ENCODE measurements at regions not wholly inside any gene's neighbourhood (a gene's known extent, or its start where the extent isn't known, plus 50 kb on each side); places are given as distances from the start of the nearest gene placed in this dataset.
A peak's percentile ranks its signal among the peaks of the same experiment; 100 is the strongest.

DNA sequence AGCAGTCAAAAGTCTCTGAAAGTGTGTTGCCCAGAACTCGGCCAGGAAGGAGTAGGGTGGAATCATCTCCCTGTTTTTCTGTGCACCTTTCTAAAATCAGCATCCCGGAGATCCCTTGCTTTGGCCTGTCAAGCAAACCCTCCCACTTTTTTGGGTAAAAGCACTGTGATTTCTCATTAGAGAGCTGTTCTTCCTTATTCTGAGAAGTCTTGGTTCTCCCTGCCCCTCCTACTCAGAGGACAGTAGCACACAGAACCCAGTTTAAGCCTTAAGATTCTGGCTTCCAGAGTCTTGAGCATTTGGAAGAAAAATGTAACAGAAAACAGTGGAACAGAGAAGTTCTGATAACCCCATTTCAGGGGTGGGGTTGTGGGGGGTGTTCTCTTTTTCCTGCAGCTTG is 52.6 kb upstream of the KATNAL1 start:
- Histone ChIP-seq H3K36me3 (no peaks in the 10 kb centered on the region), H3K9me3 (no peaks in the 10 kb centered on the region), H3K4me3 (no peak overlapping the region), H3K4me1 (peaks cover 0 to 15% (median 5%) of the 10 kb centered on the region in 4 donors), H3K27ac (replicated peaks in 1 of 4) (no peak overlapping the region), H3K27me3 (no peaks in the 10 kb centered on the region)
- TF ChIP-seq, protein P1, sequence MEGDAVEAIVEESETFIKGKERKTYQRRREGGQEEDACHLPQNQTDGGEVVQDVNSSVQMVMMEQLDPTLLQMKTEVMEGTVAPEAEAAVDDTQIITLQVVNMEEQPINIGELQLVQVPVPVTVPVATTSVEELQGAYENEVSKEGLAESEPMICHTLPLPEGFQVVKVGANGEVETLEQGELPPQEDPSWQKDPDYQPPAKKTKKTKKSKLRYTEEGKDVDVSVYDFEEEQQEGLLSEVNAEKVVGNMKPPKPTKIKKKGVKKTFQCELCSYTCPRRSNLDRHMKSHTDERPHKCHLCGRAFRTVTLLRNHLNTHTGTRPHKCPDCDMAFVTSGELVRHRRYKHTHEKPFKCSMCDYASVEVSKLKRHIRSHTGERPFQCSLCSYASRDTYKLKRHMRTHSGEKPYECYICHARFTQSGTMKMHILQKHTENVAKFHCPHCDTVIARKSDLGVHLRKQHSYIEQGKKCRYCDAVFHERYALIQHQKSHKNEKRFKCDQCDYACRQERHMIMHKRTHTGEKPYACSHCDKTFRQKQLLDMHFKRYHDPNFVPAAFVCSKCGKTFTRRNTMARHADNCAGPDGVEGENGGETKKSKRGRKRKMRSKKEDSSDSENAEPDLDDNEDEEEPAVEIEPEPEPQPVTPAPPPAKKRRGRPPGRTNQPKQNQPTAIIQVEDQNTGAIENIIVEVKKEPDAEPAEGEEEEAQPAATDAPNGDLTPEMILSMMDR (IDR thresholded peaks at IDR 0.05): no peak
- TF ChIP-seq POLR2AphosphoS5 (IDR thresholded peaks at IDR 0.05) (no peak), POLR2A (IDR thresholded peaks at IDR 0.05; ENCODE audit: low read depth) (no peak), EP300 (IDR thresholded peaks at IDR 0.05) (no peak)
- intact Hi-C loops (cut with DNase I): no loop called here
- 98% methylated on average over 2 of the region's 2 CpGs for WGBS
- no peak for DNase-seq (ENCODE audit: extremely low spot score)

DNA sequence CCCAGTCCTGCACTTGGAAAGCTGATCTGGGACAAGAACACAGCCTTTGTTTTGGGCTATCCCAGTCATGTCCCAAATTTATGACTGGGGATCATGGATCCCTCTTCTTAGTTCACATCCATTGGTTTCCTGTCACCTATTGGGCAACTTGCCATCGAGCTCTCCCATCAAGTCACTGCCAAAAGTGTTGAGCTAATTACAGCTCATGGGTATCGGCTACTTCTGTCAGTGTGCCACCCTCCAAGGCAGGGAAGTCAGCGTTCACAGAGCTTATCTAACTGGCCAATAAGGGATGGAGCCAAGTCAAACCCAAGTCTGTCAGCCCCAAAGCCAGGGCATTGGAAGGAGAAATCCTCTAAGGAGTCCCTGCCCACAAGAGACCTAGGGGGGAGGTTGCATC is 53.2 kb upstream of the KATNAL1 start:
- 88% methylated on average over 3 of the region's 3 CpGs for WGBS
- DNase-seq (ENCODE audit: extremely low spot score): no peak
- no peaks in the 10 kb centered on the region for H3K9me3 ChIP-seq
- H3K4me1 ChIP-seq: peaks cover 0 to 11% (median 2%) of the 10 kb centered on the region in 4 donors
- H3K27me3 ChIP-seq: no peaks in the 10 kb centered on the region
- no peak overlapping the region for H3K27ac ChIP-seq (replicated peaks in 1 of 4)
- TF ChIP-seq POLR2AphosphoS5 (IDR thresholded peaks at IDR 0.05): no peak
- no peak for TF ChIP-seq POLR2A (IDR thresholded peaks at IDR 0.05; ENCODE audit: low read depth)
- TF ChIP-seq, protein P1 (IDR thresholded peaks at IDR 0.05): no peak
- no peak for TF ChIP-seq EP300 (IDR thresholded peaks at IDR 0.05)
- H3K36me3 ChIP-seq: no peaks in the 10 kb centered on the region
- H3K4me3 ChIP-seq: no peak overlapping the region
- intact Hi-C loops (cut with DNase I): no loop called here

DNA sequence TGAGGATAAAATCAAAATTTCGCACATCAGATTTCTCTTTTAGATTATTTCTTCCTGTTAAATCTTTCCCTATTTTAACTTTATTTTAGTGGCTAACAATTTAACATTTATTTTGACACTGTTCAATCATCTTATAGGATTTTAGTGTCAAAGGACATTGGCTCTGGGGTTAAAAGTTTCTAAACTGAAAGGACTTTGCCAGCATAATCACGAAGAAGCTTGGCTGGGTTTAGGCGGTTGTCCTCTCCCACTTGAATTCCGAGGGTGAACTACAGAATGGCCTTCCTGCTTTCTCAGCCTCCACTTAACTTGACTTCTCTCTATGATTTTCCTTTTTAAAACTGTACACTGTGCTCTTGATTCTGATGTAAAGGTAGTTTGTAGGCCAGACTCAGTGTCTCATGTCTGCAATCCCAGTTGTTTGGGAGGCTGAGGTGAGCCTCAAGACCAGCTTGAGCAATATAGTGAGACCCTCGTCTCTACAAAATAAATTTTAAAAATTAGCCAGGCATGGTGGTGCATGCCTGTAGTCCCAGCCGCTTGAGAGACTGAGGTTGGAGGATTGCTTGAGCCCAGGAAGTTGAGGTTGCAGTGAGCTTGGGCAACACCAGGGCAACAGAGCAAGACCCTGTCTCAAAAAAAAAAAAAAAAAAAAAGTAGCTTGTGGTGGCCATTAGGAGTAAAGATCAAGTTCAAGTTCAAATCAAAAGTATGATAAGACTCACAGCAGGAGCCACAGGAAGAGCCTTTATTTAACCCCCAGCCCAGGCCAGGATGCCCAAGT is 54.8 kb upstream of the KATNAL1 start:
- peak overlapping the region in 1 of 4 donors; percentile 28 for H3K27ac ChIP-seq (replicated peaks in 1 of 4)
- whole genome bisulfite sequencing: 75% methylated on average over 6 of the region's 6 CpGs
- TF ChIP-seq POLR2A (IDR thresholded peaks at IDR 0.05; ENCODE audit: low read depth) (no peak), POLR2AphosphoS5 (IDR thresholded peaks at IDR 0.05) (no peak), EP300 (IDR thresholded peaks at IDR 0.05) (no peak)
- TF ChIP-seq, protein P1 (IDR thresholded peaks at IDR 0.05): no peak
- no peak overlapping the region for H3K4me3 ChIP-seq
- intact Hi-C loops (cut with DNase I): no loop called here
- no peaks in the 10 kb centered on the region for H3K27me3 ChIP-seq
- H3K4me1 ChIP-seq: peaks cover 0 to 8% (median 0%) of the 10 kb centered on the region in 4 donors
- H3K36me3 ChIP-seq: no peaks in the 10 kb centered on the region
- no peaks in the 10 kb centered on the region for H3K9me3 ChIP-seq
- DNase-seq (ENCODE audit: extremely low spot score): no peak

DNA sequence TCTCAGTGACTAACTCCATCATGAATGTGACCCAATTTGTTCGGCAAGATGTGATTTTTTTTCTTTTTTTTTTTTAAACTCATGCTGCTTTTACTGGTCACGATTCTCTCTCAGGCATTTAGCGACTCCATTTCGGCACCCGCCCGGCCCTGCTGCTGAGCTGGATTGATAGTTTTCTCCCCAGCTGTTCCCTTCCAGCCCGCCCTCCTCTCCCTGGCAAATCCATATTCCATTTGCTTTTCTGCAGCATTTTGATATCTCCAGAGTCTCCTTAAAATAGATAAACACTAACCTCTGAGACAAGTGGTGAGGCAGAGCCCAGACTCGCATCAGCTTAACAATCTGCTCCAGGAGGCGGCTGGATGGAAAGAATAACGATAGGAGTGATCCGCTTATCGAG is 55.5 kb upstream of the KATNAL1 start:
- no peak for DNase-seq (ENCODE audit: extremely low spot score)
- H3K27ac ChIP-seq (replicated peaks in 1 of 4): peak overlapping the region in 1 of 4 donors; percentile 28
- intact Hi-C loops (cut with DNase I): no loop called here

More for the DNA sequence above, 55.5 kb upstream of the KATNAL1 start:
- Histone ChIP-seq H3K27me3 (no peaks in the 10 kb centered on the region), H3K9me3 (no peaks in the 10 kb centered on the region), H3K4me1 (peaks cover 0 to 8% (median 0%) of the 10 kb centered on the region in 4 donors), H3K36me3 (no peaks in the 10 kb centered on the region), H3K4me3 (no peak overlapping the region)
- TF ChIP-seq POLR2A (IDR thresholded peaks at IDR 0.05; ENCODE audit: low read depth): no peak
- TF ChIP-seq POLR2AphosphoS5 (IDR thresholded peaks at IDR 0.05): no peak
- no peak for TF ChIP-seq EP300 (IDR thresholded peaks at IDR 0.05)
- TF ChIP-seq, protein P1 (IDR thresholded peaks at IDR 0.05): no peak
- WGBS: 85% methylated on average over 12 of the region's 12 CpGs

Data from esophagus muscularis mucosa (tissue), 4 donors.